VCaP (cell line): ENCODE measurements at regions not wholly inside any gene's neighbourhood (a gene's known extent, or its start where the extent isn't known, plus 50 kb on each side); places are given as distances from the start of the nearest gene placed in this dataset.

ENCODE experiments used
- H3K27ac ChIP-seq: fragments of 450-650 bp; 2 replicates; pipeline ENCODE4 v1.5.1; 2017
- CTCF ChIP-seq: fragments of 450-650 bp; conservative IDR thresholded peaks from 2 replicates; pipeline ENCODE4 v1.5.1; 2017; ENCODE audit warnings: mild to moderate bottlenecking, moderate library complexity

- H3K27ac ChIP-seq = no peak overlapping the region
- no peak for TF ChIP-seq CTCF
Measured at GRCh38 chr5:9681706-9682105, 51.6 kb upstream of the TAS2R1 start.
